Stimulated activated naive CD4-positive, alpha-beta T cell treated with Interleukin-2 at 50 U/mL for 16 hours (primary cell): ENCODE measurements at regions not wholly inside any gene's neighbourhood (a gene's known extent, or its start where the extent isn't known, plus 50 kb on each side); places are given as distances from the start of the nearest gene placed in this dataset.

Source experiments
- DNase-seq: peaks from one replicate; lab custom pipeline; 2025; lab: John Stamatoyannopoulos, UW

- no peak for DNase-seq
These were observed 402.9 kb downstream of the TBL1XR1 start for GRCh38 chr3:176794406-176794805.

- DNase-seq, result no peak
These were observed 407.3 kb downstream of the TBL1XR1 start for GRCh38 chr3:176789947-176790346.

GRCh38 chr3:176789281-176789705 is 408.0 kb downstream of the TBL1XR1 start:
- DNase-seq, result no peak

- DNase-seq, result no peak
These were observed 409.8 kb downstream of the TBL1XR1 start for GRCh38 chr3:176787506-176787905.

- DNase-seq, result no peak
These were observed 412.1 kb downstream of the TBL1XR1 start for GRCh38 chr3:176785171-176785570.

- DNase-seq, result no peak
These were observed 416.5 kb downstream of the TBL1XR1 start for GRCh38 chr3:176780766-176781165.

GRCh38 chr3:176776622-176777175 is 420.6 kb downstream of the TBL1XR1 start:
- DNase-seq, result no peak

- DNase-seq, result no peak
These were observed 427.6 kb downstream of the TBL1XR1 start for GRCh38 chr3:176769547-176770190.

- no peak for DNase-seq
These were observed 429.9 kb downstream of the TBL1XR1 start for GRCh38 chr3:176767385-176767784.

GRCh38 chr3:176766862-176767261 is 430.4 kb downstream of the TBL1XR1 start:
- DNase-seq, result no peak

GRCh38 chr3:176765382-176765900 is 431.8 kb downstream of the TBL1XR1 start:
- DNase-seq, result no peak

- DNase-seq, result no peak
These were observed 437.3 kb downstream of the TBL1XR1 start for GRCh38 chr3:176759815-176760506.

- no peak for DNase-seq
These were observed 439.9 kb downstream of the TBL1XR1 start for GRCh38 chr3:176757429-176757828.

- no peak for DNase-seq
These were observed 441.3 kb downstream of the TBL1XR1 start for GRCh38 chr3:176755977-176756376.

GRCh38 chr3:176755552-176755951 is 441.7 kb downstream of the TBL1XR1 start:
- DNase-seq, result no peak

GRCh38 chr3:176741664-176742047 is 455.6 kb downstream of the TBL1XR1 start:
- DNase-seq, result no peak

- DNase-seq, result no peak
These were observed 456.2 kb downstream of the TBL1XR1 start for GRCh38 chr3:176740906-176741663.

- no peak for DNase-seq
These were observed 458.1 kb downstream of the TBL1XR1 start for GRCh38 chr3:176739159-176739558.

GRCh38 chr3:176737480-176738110 is 459.7 kb downstream of the TBL1XR1 start:
- no peak for DNase-seq

GRCh38 chr3:176734146-176734545 is 463.1 kb downstream of the TBL1XR1 start:
- DNase-seq, result no peak

- no peak for DNase-seq
These were observed 472.9 kb downstream of the TBL1XR1 start for GRCh38 chr3:176724394-176724759.

- DNase-seq, result no peak
These were observed 473.4 kb downstream of the TBL1XR1 start for GRCh38 chr3:176723758-176724393.
